ENCODE measurements at regions not wholly inside any gene's neighbourhood (a gene's known extent, or its start where the extent isn't known, plus 50 kb on each side); places are given as distances from the start of the nearest gene placed in this dataset.

DNA sequence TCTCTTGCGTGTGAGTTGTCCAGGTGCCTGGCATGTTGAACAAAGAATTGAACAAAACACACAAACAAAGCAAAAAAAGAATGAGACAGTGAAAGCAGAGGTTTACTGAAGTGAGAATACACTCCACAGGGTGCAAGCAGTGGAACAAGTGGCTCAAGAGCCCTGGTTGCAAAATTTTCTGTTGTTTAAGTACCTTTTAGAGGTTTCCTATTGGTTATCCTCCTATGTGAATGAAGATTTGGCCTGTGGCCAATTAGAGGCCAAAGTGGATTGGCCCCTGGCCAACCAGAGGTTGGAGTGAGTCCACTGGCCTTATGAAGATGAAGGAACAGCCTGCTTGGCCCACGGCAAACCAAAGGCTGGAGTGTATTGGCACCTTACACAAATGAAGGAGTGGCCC lies 1188.5 kb upstream of the NRXN1 start:
- TF ChIP-seq, protein P1, sequence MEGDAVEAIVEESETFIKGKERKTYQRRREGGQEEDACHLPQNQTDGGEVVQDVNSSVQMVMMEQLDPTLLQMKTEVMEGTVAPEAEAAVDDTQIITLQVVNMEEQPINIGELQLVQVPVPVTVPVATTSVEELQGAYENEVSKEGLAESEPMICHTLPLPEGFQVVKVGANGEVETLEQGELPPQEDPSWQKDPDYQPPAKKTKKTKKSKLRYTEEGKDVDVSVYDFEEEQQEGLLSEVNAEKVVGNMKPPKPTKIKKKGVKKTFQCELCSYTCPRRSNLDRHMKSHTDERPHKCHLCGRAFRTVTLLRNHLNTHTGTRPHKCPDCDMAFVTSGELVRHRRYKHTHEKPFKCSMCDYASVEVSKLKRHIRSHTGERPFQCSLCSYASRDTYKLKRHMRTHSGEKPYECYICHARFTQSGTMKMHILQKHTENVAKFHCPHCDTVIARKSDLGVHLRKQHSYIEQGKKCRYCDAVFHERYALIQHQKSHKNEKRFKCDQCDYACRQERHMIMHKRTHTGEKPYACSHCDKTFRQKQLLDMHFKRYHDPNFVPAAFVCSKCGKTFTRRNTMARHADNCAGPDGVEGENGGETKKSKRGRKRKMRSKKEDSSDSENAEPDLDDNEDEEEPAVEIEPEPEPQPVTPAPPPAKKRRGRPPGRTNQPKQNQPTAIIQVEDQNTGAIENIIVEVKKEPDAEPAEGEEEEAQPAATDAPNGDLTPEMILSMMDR (IDR thresholded peaks at IDR 0.05; ENCODE audit: borderline replicate concordance, insufficient read depth, low read depth, low read length): no peak
- no peak overlapping the region for H3K4me3 ChIP-seq (ENCODE audit: low read depth, low read length)

GRCh38 chr2:52210611-52211010 lies 1178.7 kb upstream of the NRXN1 start:
- TF ChIP-seq, protein P1 (IDR thresholded peaks at IDR 0.05; ENCODE audit: borderline replicate concordance, insufficient read depth, low read depth, low read length): no peak
- no peak overlapping the region for H3K4me3 ChIP-seq (ENCODE audit: low read depth, low read length)

- H3K4me3 ChIP-seq (ENCODE audit: low read depth, low read length): no peak overlapping the region
- TF ChIP-seq, protein P1 (IDR thresholded peaks at IDR 0.05; ENCODE audit: borderline replicate concordance, insufficient read depth, low read depth, low read length): no peak
Observed at GRCh38 chr2:52210161-52210560, 1178.2 kb upstream of the NRXN1 start.

GRCh38 chr2:52194342-52194741 lies 1162.4 kb upstream of the NRXN1 start:
- TF ChIP-seq, protein P1 (IDR thresholded peaks at IDR 0.05; ENCODE audit: borderline replicate concordance, insufficient read depth, low read depth, low read length): no peak
- no peak overlapping the region for H3K4me3 ChIP-seq (ENCODE audit: low read depth, low read length)

DNA sequence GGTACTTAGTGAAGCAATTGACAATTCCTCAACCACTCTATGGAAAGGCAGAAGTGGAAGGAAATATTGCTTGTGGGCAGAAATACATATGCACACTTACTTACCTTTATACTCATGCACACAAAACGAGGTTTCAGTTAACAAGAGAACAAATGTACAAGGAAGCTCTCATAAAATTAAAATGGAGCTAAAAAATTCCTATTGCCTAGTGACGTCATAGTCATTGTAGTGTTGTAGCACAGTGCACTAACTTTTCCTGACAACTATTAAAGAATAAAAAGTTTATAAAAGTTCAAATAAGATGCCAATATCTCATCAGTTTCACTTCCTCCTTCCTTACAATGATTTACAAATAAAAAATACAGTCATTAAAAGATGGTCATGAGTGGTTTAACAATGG lies 1161.9 kb upstream of the NRXN1 start:
- H3K4me3 ChIP-seq (ENCODE audit: low read depth, low read length): no peak overlapping the region

DNA sequence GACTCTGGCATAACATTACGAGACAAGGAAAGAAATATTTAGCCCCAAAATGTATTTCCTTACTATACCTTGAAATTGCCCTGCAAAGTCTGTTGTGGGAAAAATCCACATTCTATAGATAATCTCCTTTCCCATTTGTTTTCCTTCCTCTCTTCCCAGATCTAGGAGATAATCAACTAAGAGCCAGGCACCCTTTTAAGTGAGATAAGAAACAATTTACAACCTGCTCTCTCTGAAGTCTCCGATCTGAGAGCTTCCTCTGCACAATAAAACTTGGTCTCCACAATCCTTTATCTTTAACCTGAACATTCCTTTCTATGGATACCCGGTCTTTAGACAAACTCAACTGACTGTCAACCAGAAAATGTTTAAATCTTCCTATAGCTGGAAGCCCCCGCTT lies 1160.7 kb upstream of the NRXN1 start:
- no peak overlapping the region for H3K4me3 ChIP-seq (ENCODE audit: low read depth, low read length)
- TF ChIP-seq, protein P1 (IDR thresholded peaks at IDR 0.05; ENCODE audit: borderline replicate concordance, insufficient read depth, low read depth, low read length): no peak

More for the DNA sequence above, 1161.9 kb upstream of the NRXN1 start:
- TF ChIP-seq, protein P1 (IDR thresholded peaks at IDR 0.05; ENCODE audit: borderline replicate concordance, insufficient read depth, low read depth, low read length): no peak

GRCh38 chr2:52181080-52181479 lies 1149.1 kb upstream of the NRXN1 start:
- H3K4me3 ChIP-seq (ENCODE audit: low read depth, low read length): no peak overlapping the region
- TF ChIP-seq, protein P1 (IDR thresholded peaks at IDR 0.05; ENCODE audit: borderline replicate concordance, insufficient read depth, low read depth, low read length): no peak
